SK-N-SH (cell line): ENCODE measurements at regions not wholly inside any gene's neighbourhood (a gene's known extent, or its start where the extent isn't known, plus 50 kb on each side); places are given as distances from the start of the nearest gene placed in this dataset.
A peak's percentile ranks its signal among the peaks of the same experiment; 100 is the strongest.

ENCODE experiments used
- CTCF ChIA-PET: fragments of 300-600, 350-600 bp; formaldehyde crosslinking; extraction: SDS; loops from one replicate; lab custom pipeline; 2021; lab: Yijun Ruan, JAX
- POLR2A ChIA-PET: fragments of 350-600 bp; sonication (Branson Sonifier 250); formaldehyde crosslinking; extraction: SDS; loops from one replicate; lab custom pipeline; 2020; ENCODE audit warnings: antibody characterized with exemption, inconsistent platforms; lab: Yijun Ruan, JAX
- DNase-seq: peaks from one replicate; pipeline ENCODE4 v3.0.0; 2012
- H2AFZ ChIP-seq: fragments of 200-600 bp; sonication (generic); 2 replicates; pipeline ENCODE4 v1.8.1; 2016; ENCODE audit warnings: antibody characterized with exemption, mild to moderate bottlenecking, low read depth
- H3F3A ChIP-seq: fragments of 200-600 bp; sonication (generic); replicated peaks from 2 replicates; pipeline ENCODE3; 2016; ENCODE audit warnings: antibody characterized with exemption, mild to moderate bottlenecking; ENCODE audit not compliant: insufficient read depth
- H3K27ac ChIP-seq, 2 experiments: fragments of 200-500 bp in 1 of 2; fragments of 200-600 bp in 1 of 2; sonication (Bioruptor generic) in 1 of 2; sonication (generic), shearing (Covaris generic) in 1 of 2; 2 replicates each; pipeline versions ENCODE4 v1.5.1 to v1.6.1; 2014 to 2016; ENCODE audit warnings: low read depth in 2 of 2, inconsistent platforms in 1 of 2, low read length in 1 of 2, mild to moderate bottlenecking in 1 of 2, mixed read lengths in 1 of 2
- H3K27me3 ChIP-seq: fragments of 200-600 bp; sonication (generic), shearing (Covaris generic); 2 replicates; pipeline ENCODE4 v1.6.1; 2016; ENCODE audit warnings: mixed run types; ENCODE audit not compliant: insufficient read depth
- H3K36me3 ChIP-seq, 2 experiments: fragments of 200-500 bp in 1 of 2; fragments of 200-600 bp in 1 of 2; sonication (Bioruptor generic) in 1 of 2; sonication (generic) in 1 of 2; replicated peaks in 1 of 2; 2 replicates each; pipeline versions ENCODE3 to v1.5.1; 2014 to 2016; ENCODE audit warnings: low read length in 1 of 2, mild to moderate bottlenecking in 1 of 2; ENCODE audit not compliant: insufficient read depth in 2 of 2, control insufficient read depth in 1 of 2
- H3K4me1 ChIP-seq, 2 experiments: fragments of 200-500 bp in 1 of 2; fragments of 200-600 bp in 1 of 2; sonication (Bioruptor generic) in 1 of 2; sonication (generic), shearing (Covaris generic) in 1 of 2; 2 replicates each; pipeline versions ENCODE4 v1.5.1 to v1.6.1; 2014 to 2016; ENCODE audit warnings: low read depth in 1 of 2, low read length in 1 of 2, mixed run types in 1 of 2; ENCODE audit not compliant: insufficient read depth in 2 of 2, control insufficient read depth in 1 of 2
- H3K4me2 ChIP-seq: fragments of 200-600 bp; sonication (generic), shearing (Covaris generic); 2 replicates; pipeline ENCODE4 v1.6.1; 2017; ENCODE audit warnings: mixed run types
- H3K4me3 ChIP-seq, 2 experiments: fragments of 200-500 bp in 1 of 2; fragments of 200-600 bp in 1 of 2; sonication (Bioruptor generic) in 1 of 2; sonication (generic), shearing (Covaris generic) in 1 of 2; 2 replicates each; pipeline versions ENCODE4 v1.5.1 to v1.8.1; 2014 to 2016; ENCODE audit warnings: low read depth in 2 of 2, inconsistent platforms in 1 of 2, low read length in 1 of 2, mild to moderate bottlenecking in 1 of 2, mixed read lengths in 1 of 2, moderate library complexity in 1 of 2
- H3K79me2 ChIP-seq: fragments of 200-600 bp; sonication (generic); 2 replicates; pipeline ENCODE4 v1.8.1; 2017; ENCODE audit warnings: mild to moderate bottlenecking; ENCODE audit not compliant: insufficient read depth
- H3K9ac ChIP-seq: fragments of 200-600 bp; sonication (generic); 2 replicates; pipeline ENCODE4 v1.6.1; 2017; ENCODE audit warnings: mixed run types
- H3K9me2 ChIP-seq: fragments of 200-600 bp; sonication (generic); 2 replicates; pipeline ENCODE4 v1.6.1; 2017; ENCODE audit warnings: mixed run types
- H3K9me3 ChIP-seq: fragments of 200-600 bp; sonication (generic); 2 replicates; pipeline ENCODE4 v1.6.1; 2017; ENCODE audit warnings: mixed run types, mild to moderate bottlenecking, moderate library complexity
- H4K20me1 ChIP-seq: fragments of 200-600 bp; sonication (generic); 2 replicates; pipeline ENCODE4 v1.6.1; 2017; ENCODE audit warnings: mild to moderate bottlenecking, mixed run types; ENCODE audit not compliant: insufficient read depth
- CTCF ChIP-seq: fragments of 200-600 bp; sonication (generic); IDR thresholded peaks from 2 replicates; pipeline ENCODE4 v1.6.1; 2017; ENCODE audit warnings: antibody characterized with exemption, mild to moderate bottlenecking, moderate library complexity
- ELF1 ChIP-seq: IDR thresholded peaks from 2 replicates; pipeline ENCODE4 v1.4.0; 2012
- FOSL2 ChIP-seq: IDR thresholded peaks from 2 replicates; pipeline ENCODE4 v1.4.0; 2012; ENCODE audit warnings: low read depth, mild to moderate bottlenecking, moderate library complexity, borderline replicate concordance
- GABPA ChIP-seq: IDR thresholded peaks from 2 replicates; pipeline ENCODE4 v1.4.0; 2012; ENCODE audit warnings: low read depth, mild to moderate bottlenecking
- JUND ChIP-seq: IDR thresholded peaks from 2 replicates; pipeline ENCODE4 v1.4.0; 2012
- SIN3A ChIP-seq: IDR thresholded peaks from 2 replicates; pipeline ENCODE4 v1.6.1; 2012; ENCODE audit warnings: low read depth, mild to moderate bottlenecking, low read length, moderate library complexity, borderline replicate concordance
- TCF12 ChIP-seq: IDR thresholded peaks from 2 replicates; pipeline ENCODE4 v1.4.0; 2012
- TEAD4 ChIP-seq: IDR thresholded peaks from 2 replicates; pipeline ENCODE4 v1.4.0; 2012; ENCODE audit warnings: mild to moderate bottlenecking, borderline replicate concordance; ENCODE audit not compliant: insufficient read depth
- ZBTB33 ChIP-seq: IDR thresholded peaks from 2 replicates; pipeline ENCODE4 v1.4.0; 2012; ENCODE audit warnings: low read depth, borderline replicate concordance
- WGBS: methylation state at CpG from one replicate; pipeline ENCODE4 v1.1.6; 2017; ENCODE audit warnings: low lambda C conversion rate; 5-methylcytosine and 5-hydroxymethylcytosine counted together
- TF ChIP-seq, protein P1 (sequence below): fragments of 150-350 bp; IDR thresholded peaks from 2 replicates; pipeline ENCODE4 v1.6.1; 2017; ENCODE audit warnings: antibody characterized with exemption, low read length, low read depth, borderline replicate concordance

DNA sequence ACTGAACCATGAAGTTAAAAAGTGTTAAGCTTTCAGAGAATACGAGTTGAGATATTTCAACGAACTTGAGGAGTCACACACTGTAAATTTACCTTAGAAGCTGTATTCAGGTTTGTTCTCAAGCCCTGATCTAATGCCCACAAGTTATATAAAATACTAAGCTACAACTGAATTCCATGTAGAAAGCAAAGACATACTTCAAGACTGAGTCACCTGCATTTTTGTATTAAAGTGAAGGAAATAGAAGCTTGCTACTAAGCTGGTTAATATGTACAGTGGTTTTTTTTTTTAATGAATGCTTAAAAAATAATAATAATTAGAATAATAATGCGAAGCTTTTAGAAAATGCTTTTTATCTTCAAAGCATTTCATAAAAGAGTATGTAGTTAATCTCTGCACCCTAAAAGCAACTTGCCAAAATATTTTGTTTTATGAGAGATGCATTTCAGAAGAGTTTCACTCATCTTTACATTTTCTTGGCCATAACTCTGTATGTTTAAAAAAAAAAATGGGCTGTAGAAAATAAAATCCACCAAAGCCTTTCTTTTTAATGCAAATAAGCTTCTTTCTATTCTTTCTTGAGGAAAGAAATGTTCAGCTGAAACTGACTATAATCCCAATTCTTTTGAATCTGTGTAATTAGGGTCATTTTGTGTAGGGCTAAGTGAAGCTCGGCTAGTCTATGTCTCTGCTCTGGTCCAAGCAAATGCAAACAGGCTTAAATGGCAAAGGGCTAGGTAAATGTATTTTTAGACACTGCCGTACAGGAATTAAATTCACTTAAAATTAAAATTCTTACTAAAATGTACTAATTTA, 1047.5 kb upstream of the FLRT2 start:
- 0 out of 2 replicates have a peak, but pooled peaks have one; percentile 19 for TF ChIP-seq TCF12
- no peak for TF ChIP-seq SIN3A
- TF ChIP-seq TEAD4 = peak; percentile 60; the same call in 1 of the 2 replicates
- peak; percentile 68; the same call in 1 of the 2 replicates for TF ChIP-seq FOSL2
- peak; percentile 81 for TF ChIP-seq JUND
- Histone ChIP-seq H3K9me3 (no peaks in the 10 kb centered on the region), H3K27me3 (no peaks in the 10 kb centered on the region), H4K20me1 (no peaks in the 10 kb centered on the region), H2AFZ (peak overlapping the region; percentile 76), H3K9me2 (no peaks in the 10 kb centered on the region), H3K36me3 (no peaks in the 10 kb centered on the region), H3K79me2 (no peaks in the 10 kb centered on the region), H3K4me3 (no peak overlapping the region), H3F3A (peaks cover 13% of the 10 kb centered on the region), H3K9ac (peak overlapping the region; percentile 16; the same call in 1 of the 2 replicates), H3K27ac (peak overlapping the region; percentile 49 to 58; a peak in 2 of 4 replicates), H3K4me2 (peak overlapping the region; percentile 40), H3K4me1 (peaks cover 0 to 27% of the 10 kb centered on the region in 2 experiments; a peak in 2 of 4 replicates)
- WGBS = 17% methylated on average over 5 of the region's 5 CpGs
- ChIA-PET CTCF (interaction anchor here (0.5 to 0.8 kb wide), 3 partner anchors 9 to 346 kb away, joined by 3 read pairs; no protein-coding TSS in a partner anchor), POLR2A (no interaction called here)
- no peak for DNase-seq

- H2AFZ ChIP-seq = peak overlapping the region; percentile 76; the same call in 1 of the 2 replicates
These were observed 1046.9 kb upstream of the FLRT2 start for GRCh38 chr14:84483072-84483420.

More at GRCh38 chr14:84483072-84483420, 1046.9 kb upstream of the FLRT2 start:
- WGBS = 16% methylated on average over 6 of the region's 6 CpGs
- Histone ChIP-seq H3K4me3 (no peak overlapping the region), H3K9me3 (no peaks in the 10 kb centered on the region), H3K9me2 (no peaks in the 10 kb centered on the region), H3K27ac (peak overlapping the region; percentile 49 to 53; a peak in 2 of 4 replicates), H3K4me1 (peaks cover 0 to 27% of the 10 kb centered on the region in 2 experiments; a peak in 2 of 4 replicates), H3K79me2 (no peaks in the 10 kb centered on the region), H3K9ac (peak overlapping the region; percentile 16; the same call in 1 of the 2 replicates), H3F3A (peaks cover 13% of the 10 kb centered on the region), H3K27me3 (no peaks in the 10 kb centered on the region), H4K20me1 (no peaks in the 10 kb centered on the region), H3K4me2 (peak overlapping the region; percentile 40), H3K36me3 (no peaks in the 10 kb centered on the region)
- TF ChIP-seq ZBTB33 (no peak), CTCF (no peak), ELF1 (no peak), GABPA (no peak)
- TF ChIP-seq, protein P1, sequence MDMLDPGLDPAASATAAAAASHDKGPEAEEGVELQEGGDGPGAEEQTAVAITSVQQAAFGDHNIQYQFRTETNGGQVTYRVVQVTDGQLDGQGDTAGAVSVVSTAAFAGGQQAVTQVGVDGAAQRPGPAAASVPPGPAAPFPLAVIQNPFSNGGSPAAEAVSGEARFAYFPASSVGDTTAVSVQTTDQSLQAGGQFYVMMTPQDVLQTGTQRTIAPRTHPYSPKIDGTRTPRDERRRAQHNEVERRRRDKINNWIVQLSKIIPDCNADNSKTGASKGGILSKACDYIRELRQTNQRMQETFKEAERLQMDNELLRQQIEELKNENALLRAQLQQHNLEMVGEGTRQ = no peak
- ChIA-PET POLR2A (no interaction called here), CTCF (interaction anchor here (0.5 to 0.6 kb wide), 2 partner anchors 55 to 346 kb away, joined by 3 read pairs; no protein-coding TSS in a partner anchor)
- DNase-seq = no peak
